ENCODE measurements at regions not wholly inside any gene's neighbourhood (a gene's known extent, or its start where the extent isn't known, plus 50 kb on each side); places are given as distances from the start of the nearest gene placed in this dataset.

- TF ChIP-seq CTCF (IDR thresholded peaks at IDR 0.05) (no peak), POLR2AphosphoS5 (IDR thresholded peaks at IDR 0.05) (no peak)
These were observed 89.5 kb upstream of the RBMS1 start for GRCh38 chr2:160583146-160583535.
